ENCODE measurements at regions not wholly inside any gene's neighbourhood (a gene's known extent, or its start where the extent isn't known, plus 50 kb on each side); places are given as distances from the start of the nearest gene placed in this dataset.

GRCh38 chr2:128454980-128455720, 136.5 kb upstream of the HS6ST1 start:
- H3K36me3 ChIP-seq (ENCODE audit: control insufficient read depth in 2 of 2, extremely low read depth in 1 of 2, insufficient read depth in 2 of 2, low read length in 2 of 2), result no peaks in the 10 kb centered on the region
- dilution Hi-C loops (cut with MboI; ENCODE audit: extremely low pct_ligation_motif_present, low sequenced_read_pairs), result no loop called here
- H3K9ac ChIP-seq (replicated peaks; ENCODE audit: extremely low read depth, insufficient read depth, low read length), result no peak overlapping the region
- no peak overlapping the region for H3K27ac ChIP-seq (ENCODE audit: insufficient read depth, low read depth, low read length)
- BruUV-seq (replicated peaks), result no TSS peak
- no peak overlapping the region for H3K4me3 ChIP-seq (replicated peaks in 1 of 3; ENCODE audit: insufficient read depth in 1 of 3, low read depth in 1 of 3, low read length in 3 of 3)
- no peak for DNase-seq (ENCODE audit: low read depth, low spot score)
- H4K20me1 ChIP-seq (replicated peaks; ENCODE audit: control insufficient read depth, extremely low read depth, insufficient read depth, low read length), result no peaks in the 10 kb centered on the region
- CTCF ChIA-PET, result no interaction called here
- no peak overlapping the region for H2AFZ ChIP-seq (ENCODE audit: low read depth, low read length)
- no peak overlapping the region for H3K4me2 ChIP-seq (ENCODE audit: insufficient read depth, low read length)
- no peaks in the 10 kb centered on the region for H3K79me2 ChIP-seq (ENCODE audit: control insufficient read depth, insufficient read depth, low read length)
- H3K4me1 ChIP-seq (ENCODE audit: control insufficient read depth, extremely low read depth, insufficient read depth, low read length), result no peaks in the 10 kb centered on the region
- no peak for TF ChIP-seq GATA2 (IDR thresholded peaks at IDR 0.05; ENCODE audit: insufficient read depth, insufficient read length, low read depth, low read length)
- TF ChIP-seq JUN (IDR thresholded peaks at IDR 0.05; ENCODE audit: borderline replicate concordance, insufficient read depth, insufficient read length, low read depth), result no peak
- TF ChIP-seq FOS (IDR thresholded peaks at IDR 0.05; ENCODE audit: borderline replicate concordance, insufficient read depth, low read length), result no peak
- TF ChIP-seq MAX (IDR thresholded peaks at IDR 0.05; ENCODE audit: insufficient read depth, insufficient read length), result no peak
- no peak for TF ChIP-seq EZH2 (IDR thresholded peaks at IDR 0.05; ENCODE audit: borderline replicate concordance, low read depth, low read length, severe bottlenecking)
- no peak for TF ChIP-seq POLR2AphosphoS5 (IDR thresholded peaks at IDR 0.05; ENCODE audit: insufficient read depth, low read depth, low read length)
- TF ChIP-seq POLR2A (IDR thresholded peaks at IDR 0.05; ENCODE audit: low read depth, low read length), result no peak
- TF ChIP-seq CTCF (IDR thresholded peaks at IDR 0.05; ENCODE audit: extremely low read depth in 1 of 2, insufficient read depth in 1 of 2, low read depth in 1 of 2, low read length in 2 of 2), result no peak
- TF ChIP-seq MYC (IDR thresholded peaks at IDR 0.05; ENCODE audit: low read depth, low read length), result no peak
- no peaks in the 10 kb centered on the region for H3K27me3 ChIP-seq (ENCODE audit: control insufficient read depth in 2 of 2, insufficient read depth in 2 of 2, low read length in 2 of 2)
- H3K9me3 ChIP-seq (replicated peaks; ENCODE audit: control insufficient read depth, insufficient read depth, low read length), result no peaks in the 10 kb centered on the region
- no peaks in the 10 kb centered on the region for H3K9me1 ChIP-seq (replicated peaks; ENCODE audit: control insufficient read depth, extremely low read depth, insufficient read depth, low read length)
- intact Hi-C loops (cut with micrococcal nuclease), result no loop called here
- POLR2A ChIA-PET, result no interaction called here
- no peak for FAIRE-seq
